Spleen (tissue), 7 donors: ENCODE measurements at regions not wholly inside any gene's neighbourhood (a gene's known extent, or its start where the extent isn't known, plus 50 kb on each side); places are given as distances from the start of the nearest gene placed in this dataset.

Source experiments
- POLR2A ChIP-seq, 3 donors: fragments of 450-650 bp; IDR thresholded peaks; one replicate each; pipeline ENCODE4 v1.5.1; 2017; ENCODE audit warnings: antibody characterized with exemption in 3 of 3, mild to moderate bottlenecking in 1 of 3
- POLR2AphosphoS5 ChIP-seq, 3 donors: sonication (generic); formaldehyde crosslinking; IDR thresholded peaks; one replicate each; pipeline ENCODE4 v1.5.1; 2017; ENCODE audit warnings: antibody characterized with exemption in 3 of 3
- TF ChIP-seq, protein P1 (sequence below), 11 experiments: fragments of 200-600 bp in 7 of 11; fragments of 450-650 bp in 4 of 11; sonication (generic) in 4 of 11; IDR thresholded peaks in 8 of 11; conservative IDR thresholded peaks in 3 of 11; 1 replicate in 7 of 11; 2 replicates in 4 of 11; pipeline versions ENCODE4 v1.4.0 to v1.8.0; 2016 to 2021; ENCODE audit warnings: antibody characterized with exemption in 11 of 11, inconsistent platforms in 4 of 11, mild to moderate bottlenecking in 1 of 11
- donor health status: DM: no; HTN: no; CAD: no; lungs with moderate emphysema.
- donor health status: DM: no; HTN: no; CAD: no.
- donor health status: DM: no; HTN: no; CAD: no.

DNA sequence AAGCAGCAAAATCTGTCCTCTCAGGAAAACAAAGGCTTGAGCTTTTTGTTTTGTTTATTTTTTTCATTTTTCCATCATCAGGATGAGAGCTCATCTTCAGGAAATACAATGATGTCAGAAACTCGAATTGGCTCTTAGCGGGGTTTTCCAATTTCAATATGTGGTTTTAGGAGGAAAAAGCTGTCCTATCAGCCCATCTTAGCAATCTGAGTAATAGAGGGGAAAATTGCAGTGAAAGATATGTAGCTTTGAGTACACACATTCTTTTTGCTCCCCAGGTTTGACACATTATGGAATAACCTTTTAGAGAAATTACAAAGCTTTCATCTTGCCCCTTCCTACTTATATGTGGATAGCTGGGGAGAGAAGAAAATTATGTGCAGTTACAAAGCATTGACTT lies 113.6 kb upstream of the MYO3A start:
- TF ChIP-seq, protein P1, sequence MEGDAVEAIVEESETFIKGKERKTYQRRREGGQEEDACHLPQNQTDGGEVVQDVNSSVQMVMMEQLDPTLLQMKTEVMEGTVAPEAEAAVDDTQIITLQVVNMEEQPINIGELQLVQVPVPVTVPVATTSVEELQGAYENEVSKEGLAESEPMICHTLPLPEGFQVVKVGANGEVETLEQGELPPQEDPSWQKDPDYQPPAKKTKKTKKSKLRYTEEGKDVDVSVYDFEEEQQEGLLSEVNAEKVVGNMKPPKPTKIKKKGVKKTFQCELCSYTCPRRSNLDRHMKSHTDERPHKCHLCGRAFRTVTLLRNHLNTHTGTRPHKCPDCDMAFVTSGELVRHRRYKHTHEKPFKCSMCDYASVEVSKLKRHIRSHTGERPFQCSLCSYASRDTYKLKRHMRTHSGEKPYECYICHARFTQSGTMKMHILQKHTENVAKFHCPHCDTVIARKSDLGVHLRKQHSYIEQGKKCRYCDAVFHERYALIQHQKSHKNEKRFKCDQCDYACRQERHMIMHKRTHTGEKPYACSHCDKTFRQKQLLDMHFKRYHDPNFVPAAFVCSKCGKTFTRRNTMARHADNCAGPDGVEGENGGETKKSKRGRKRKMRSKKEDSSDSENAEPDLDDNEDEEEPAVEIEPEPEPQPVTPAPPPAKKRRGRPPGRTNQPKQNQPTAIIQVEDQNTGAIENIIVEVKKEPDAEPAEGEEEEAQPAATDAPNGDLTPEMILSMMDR (IDR thresholded peaks at IDR 0.05 in 8 of 11, conservative IDR thresholded peaks at IDR 0.05 in 3 of 11), result no peak
- TF ChIP-seq POLR2AphosphoS5 (IDR thresholded peaks at IDR 0.05), result no peak
- no peak for TF ChIP-seq POLR2A (IDR thresholded peaks at IDR 0.05)
